ENCODE measurements at regions not wholly inside any gene's neighbourhood (a gene's known extent, or its start where the extent isn't known, plus 50 kb on each side); places are given as distances from the start of the nearest gene placed in this dataset.

GRCh38 chr17:10936931-10937330 lies 99.0 kb upstream of the PIRT start:
- Histone ChIP-seq H3K4me1 (ENCODE audit: control insufficient read depth, extremely low read depth, insufficient read depth, low read length) (no peaks in the 10 kb centered on the region), H3K9ac (ENCODE audit: insufficient read depth, low read length) (no peak overlapping the region), H2AFZ (ENCODE audit: low read length) (no peak overlapping the region), H3K4me3 (replicated peaks in 1 of 4; ENCODE audit: control extremely low read depth in 1 of 4, insufficient read depth in 1 of 4, low read depth in 3 of 4, low read length in 4 of 4) (no peak overlapping the region), H3K27me3 (ENCODE audit: control insufficient read depth, insufficient read depth, low read length) (no peaks in the 10 kb centered on the region), H3K9me3 (ENCODE audit: control insufficient read depth, insufficient read depth, low read depth, low read length) (no peaks in the 10 kb centered on the region), H3K4me2 (ENCODE audit: extremely low read depth, insufficient read depth, low read length) (no peak overlapping the region), H3K79me2 (ENCODE audit: control insufficient read depth, insufficient read depth, low read length) (no peaks in the 10 kb centered on the region), H3K27ac (ENCODE audit: insufficient read depth, low read length) (no peak overlapping the region), H3K36me3 (ENCODE audit: control insufficient read depth, insufficient read depth, low read length) (no peaks in the 10 kb centered on the region), H4K20me1 (ENCODE audit: control insufficient read depth, extremely low read depth, insufficient read depth, low read length) (no peaks in the 10 kb centered on the region)
- TF ChIP-seq EZH2 (IDR thresholded peaks at IDR 0.05; ENCODE audit: low read length, missing control alignments) = no peak
- no peak for TF ChIP-seq CTCF (conservative IDR thresholded peaks at IDR 0.05 in 1 of 2, IDR thresholded peaks at IDR 0.05 in 1 of 2; ENCODE audit: low read depth in 1 of 2, low read length in 2 of 2)
- no peak for DNase-seq (ENCODE audit: low read depth in 2 of 2)

DNA sequence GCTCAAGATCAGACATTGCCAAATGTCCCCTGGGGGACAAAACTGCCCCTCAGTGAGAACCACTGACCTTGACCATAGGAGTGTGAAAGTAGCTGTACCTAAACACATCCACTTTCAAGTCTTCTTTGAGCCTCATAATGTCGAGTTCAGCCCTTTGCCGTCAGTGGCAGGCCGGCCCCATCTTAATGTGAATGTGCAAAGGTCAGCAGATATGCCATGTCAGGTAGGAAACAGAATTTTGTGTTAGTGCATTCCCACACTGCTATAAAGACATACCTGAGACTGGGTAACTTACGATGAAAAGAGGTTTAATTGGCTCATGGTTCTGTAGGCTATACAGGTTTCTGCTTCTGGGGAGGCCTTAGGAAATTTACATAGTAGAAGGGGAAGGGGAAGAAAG lies 95.1 kb upstream of the PIRT start:
- no peak overlapping the region for H2AFZ ChIP-seq (ENCODE audit: low read length)
- H3K4me1 ChIP-seq (ENCODE audit: control insufficient read depth, extremely low read depth, insufficient read depth, low read length) = no peaks in the 10 kb centered on the region
- DNase-seq (ENCODE audit: low read depth in 2 of 2) = no peak

GRCh38 chr17:10931133-10931532 lies 93.2 kb upstream of the PIRT start:
- H3K27ac ChIP-seq (ENCODE audit: insufficient read depth, low read length) = no peak overlapping the region
- no peaks in the 10 kb centered on the region for H3K4me1 ChIP-seq (ENCODE audit: control insufficient read depth, extremely low read depth, insufficient read depth, low read length)
- no peak for TF ChIP-seq CTCF (conservative IDR thresholded peaks at IDR 0.05 in 1 of 2, IDR thresholded peaks at IDR 0.05 in 1 of 2; ENCODE audit: low read depth in 1 of 2, low read length in 2 of 2)
- no peak for TF ChIP-seq EZH2 (IDR thresholded peaks at IDR 0.05; ENCODE audit: low read length, missing control alignments)
- no peaks in the 10 kb centered on the region for H3K36me3 ChIP-seq (ENCODE audit: control insufficient read depth, insufficient read depth, low read length)
- H3K27me3 ChIP-seq (ENCODE audit: control insufficient read depth, insufficient read depth, low read length) = no peaks in the 10 kb centered on the region
- no peak overlapping the region for H3K4me2 ChIP-seq (ENCODE audit: extremely low read depth, insufficient read depth, low read length)
- H4K20me1 ChIP-seq (ENCODE audit: control insufficient read depth, extremely low read depth, insufficient read depth, low read length) = no peaks in the 10 kb centered on the region
- no peak overlapping the region for H3K9ac ChIP-seq (ENCODE audit: insufficient read depth, low read length)
- no peaks in the 10 kb centered on the region for H3K79me2 ChIP-seq (ENCODE audit: control insufficient read depth, insufficient read depth, low read length)
- H2AFZ ChIP-seq (ENCODE audit: low read length) = no peak overlapping the region
- DNase-seq (ENCODE audit: low read depth in 2 of 2) = no peak
- no peaks in the 10 kb centered on the region for H3K9me3 ChIP-seq (ENCODE audit: control insufficient read depth, insufficient read depth, low read depth, low read length)
- H3K4me3 ChIP-seq (replicated peaks in 1 of 4; ENCODE audit: control extremely low read depth in 1 of 4, insufficient read depth in 1 of 4, low read depth in 3 of 4, low read length in 4 of 4) = no peak overlapping the region

More for the DNA sequence above, 95.1 kb upstream of the PIRT start:
- no peaks in the 10 kb centered on the region for H3K9me3 ChIP-seq (ENCODE audit: control insufficient read depth, insufficient read depth, low read depth, low read length)
- no peak overlapping the region for H3K4me2 ChIP-seq (ENCODE audit: extremely low read depth, insufficient read depth, low read length)
- no peak overlapping the region for H3K4me3 ChIP-seq (replicated peaks in 1 of 4; ENCODE audit: control extremely low read depth in 1 of 4, insufficient read depth in 1 of 4, low read depth in 3 of 4, low read length in 4 of 4)
- no peak overlapping the region for H3K27ac ChIP-seq (ENCODE audit: insufficient read depth, low read length)
- H3K9ac ChIP-seq (ENCODE audit: insufficient read depth, low read length) = no peak overlapping the region
- no peak for TF ChIP-seq CTCF (conservative IDR thresholded peaks at IDR 0.05 in 1 of 2, IDR thresholded peaks at IDR 0.05 in 1 of 2; ENCODE audit: low read depth in 1 of 2, low read length in 2 of 2)
- TF ChIP-seq EZH2 (IDR thresholded peaks at IDR 0.05; ENCODE audit: low read length, missing control alignments) = no peak
- no peaks in the 10 kb centered on the region for H4K20me1 ChIP-seq (ENCODE audit: control insufficient read depth, extremely low read depth, insufficient read depth, low read length)
- H3K36me3 ChIP-seq (ENCODE audit: control insufficient read depth, insufficient read depth, low read length) = no peaks in the 10 kb centered on the region
- H3K79me2 ChIP-seq (ENCODE audit: control insufficient read depth, insufficient read depth, low read length) = no peaks in the 10 kb centered on the region
- H3K27me3 ChIP-seq (ENCODE audit: control insufficient read depth, insufficient read depth, low read length) = no peaks in the 10 kb centered on the region
